ENCODE measurements at regions not wholly inside any gene's neighbourhood (a gene's known extent, or its start where the extent isn't known, plus 50 kb on each side); places are given as distances from the start of the nearest gene placed in this dataset.
"Not testable (repeated sequence)": the region's sequence is repeated elsewhere in the genome, so short reads cannot be mapped to it uniquely, and the experiment has no call there.

GRCh38 chr18:41693008-41693407, 262.0 kb upstream of the PIK3C3 start:
- DNase-seq (ENCODE audit: low read depth) = no peak

GRCh38 chr18:41690332-41691127, 264.5 kb upstream of the PIK3C3 start:
- no peak for DNase-seq (ENCODE audit: low read depth)

GRCh38 chr18:41687138-41687537, 267.9 kb upstream of the PIK3C3 start:
- DNase-seq (ENCODE audit: low read depth) = no peak

GRCh38 chr18:41681138-41681880, 273.7 kb upstream of the PIK3C3 start:
- DNase-seq (ENCODE audit: low read depth) = no peak

- no peak for DNase-seq (ENCODE audit: low read depth)
These were observed 280.5 kb upstream of the PIK3C3 start for GRCh38 chr18:41674506-41674905.

GRCh38 chr18:41666231-41666630, 288.8 kb upstream of the PIK3C3 start:
- DNase-seq (ENCODE audit: low read depth) = no peak

GRCh38 chr18:41665210-41665609, 289.8 kb upstream of the PIK3C3 start:
- DNase-seq (ENCODE audit: low read depth) = no peak

GRCh38 chr18:41660654-41661053, 294.4 kb upstream of the PIK3C3 start:
- no peak for DNase-seq (ENCODE audit: low read depth)

- no peak for DNase-seq (ENCODE audit: low read depth)
These were observed 295.4 kb upstream of the PIK3C3 start for GRCh38 chr18:41659438-41660130.

- no peak for DNase-seq (ENCODE audit: low read depth)
These were observed 297.8 kb upstream of the PIK3C3 start for GRCh38 chr18:41657189-41657588.

- no peak for DNase-seq (ENCODE audit: low read depth)
These were observed 300.0 kb upstream of the PIK3C3 start for GRCh38 chr18:41655074-41655473.

- DNase-seq (ENCODE audit: low read depth) = no peak
These were observed 307.1 kb upstream of the PIK3C3 start for GRCh38 chr18:41647914-41648313.

- DNase-seq (ENCODE audit: low read depth) = no peak
These were observed 308.0 kb upstream of the PIK3C3 start for GRCh38 chr18:41646915-41647620.

- DNase-seq (ENCODE audit: low read depth) = no peak
These were observed 309.3 kb upstream of the PIK3C3 start for GRCh38 chr18:41645589-41646360.

- no peak for DNase-seq (ENCODE audit: low read depth)
These were observed 310.6 kb upstream of the PIK3C3 start for GRCh38 chr18:41644466-41644865.

GRCh38 chr18:41643427-41643826, 311.6 kb upstream of the PIK3C3 start:
- no peak for DNase-seq (ENCODE audit: low read depth)

- DNase-seq (ENCODE audit: low read depth) = no peak
These were observed 312.3 kb upstream of the PIK3C3 start for GRCh38 chr18:41642756-41643155.

- DNase-seq (ENCODE audit: low read depth) = no peak
These were observed 315.8 kb upstream of the PIK3C3 start for GRCh38 chr18:41639218-41639617.

- DNase-seq (ENCODE audit: low read depth) = not testable (repeated sequence)
These were observed 323.2 kb upstream of the PIK3C3 start for GRCh38 chr18:41631723-41632285.

GRCh38 chr18:41630232-41630886, 324.7 kb upstream of the PIK3C3 start:
- DNase-seq (ENCODE audit: low read depth) = no peak

- DNase-seq (ENCODE audit: low read depth) = no peak
These were observed 330.6 kb upstream of the PIK3C3 start for GRCh38 chr18:41624460-41624859.

Data from activated T-helper 9 cell treated with anti-CD3 and anti-CD28 coated beads, Interleukin-2, amount 50 U/mL, for 16 hours (primary cell).